ENCODE measurements at regions not wholly inside any gene's neighbourhood (a gene's known extent, or its start where the extent isn't known, plus 50 kb on each side); places are given as distances from the start of the nearest gene placed in this dataset.

DNA sequence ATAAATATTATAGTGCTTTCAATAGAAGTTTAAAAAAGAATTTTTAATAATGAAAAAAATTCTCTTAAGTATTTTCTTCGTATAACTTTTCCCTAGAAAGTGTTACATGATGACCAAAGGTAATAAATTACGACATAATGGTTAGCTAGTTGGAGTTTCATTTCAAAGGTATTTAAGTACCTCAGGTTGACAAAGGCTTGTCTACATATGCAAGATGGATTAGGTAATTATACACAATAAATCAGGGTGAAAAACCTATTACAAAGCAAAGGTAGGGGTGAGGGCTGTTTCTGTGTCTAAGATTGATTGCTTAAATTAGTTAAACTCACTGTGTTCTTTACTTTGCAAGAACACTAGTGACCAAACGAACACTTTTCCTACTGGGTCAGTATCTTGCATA is 508.5 kb upstream of the FAT1 start:
- Mint-ChIP-seq H3K4me3 (no peak overlapping the region), H3K27ac (no peak overlapping the region), H3K4me1 (0 out of 4 replicates have a peak, but pooled peaks cover 0 to 3% of the 10 kb centered on the region in 2 experiments), H3K27me3 (ENCODE audit: low read depth) (no peaks in the 10 kb centered on the region), H3K9me3 (no peaks in the 10 kb centered on the region), H3K36me3 (ENCODE audit: insufficient read depth in 1 of 3, low read depth in 3 of 3) (no peaks in the 10 kb centered on the region)
- Histone ChIP-seq H3K9me3 (ENCODE audit: control insufficient read depth, low read depth, low read length) (no peaks in the 10 kb centered on the region), H2AK5ac (ENCODE audit: insufficient read length, low read length) (no peak overlapping the region), H3K4me1 (ENCODE audit: insufficient read depth, low read length) (no peaks in the 10 kb centered on the region), H3K79me1 (ENCODE audit: insufficient read depth, low read depth, low read length, poor library complexity, severe bottlenecking) (no peaks in the 10 kb centered on the region), H4K5ac (ENCODE audit: insufficient read length, low read depth, low read length) (no peak overlapping the region), H3K23me2 (ENCODE audit: insufficient read length, low read depth, low read length, poor library complexity, severe bottlenecking) (no peaks in the 10 kb centered on the region), H3K23ac (ENCODE audit: insufficient read length, low read depth, low read length) (no peak overlapping the region), H4K91ac (ENCODE audit: insufficient read length, low read depth, low read length) (no peak overlapping the region), H3K4ac (ENCODE audit: low read depth, low read length) (no peak overlapping the region), H3K9ac (ENCODE audit: extremely low read depth, insufficient read length, low read length) (no peak overlapping the region), H2BK15ac (ENCODE audit: low read depth, low read length) (no peak overlapping the region), H3K79me2 (ENCODE audit: insufficient read depth, low read length) (no peaks in the 10 kb centered on the region), H4K20me1 (ENCODE audit: control insufficient read depth, insufficient read depth, insufficient read length) (no peaks in the 10 kb centered on the region), H2BK20ac (ENCODE audit: low read depth, low read length, poor library complexity, severe bottlenecking) (no peak overlapping the region), H3K27me3 (ENCODE audit: insufficient read depth, low read length) (no peaks in the 10 kb centered on the region), H3K4me2 (ENCODE audit: insufficient read depth, insufficient read length, low read length) (no peak overlapping the region), H2AFZ (ENCODE audit: low read length) (no peak overlapping the region), H2BK5ac (ENCODE audit: insufficient read length, low read length) (no peak overlapping the region), H3K18ac (ENCODE audit: insufficient read length, low read depth, low read length) (no peak overlapping the region), H2BK120ac (ENCODE audit: low read depth, low read length, poor library complexity, severe bottlenecking) (no peak overlapping the region), H3T11ph (ENCODE audit: low read length) (no peak overlapping the region), H3K56ac (ENCODE audit: insufficient read length, low read depth, low read length) (no peak overlapping the region), H3K14ac (ENCODE audit: insufficient read depth, low read length) (no peak overlapping the region), H3K27ac (ENCODE audit: insufficient read length, low read depth, low read length) (no peak overlapping the region), H2BK12ac (ENCODE audit: insufficient read length, low read depth, low read length) (no peak overlapping the region), H4K8ac (replicated peaks; ENCODE audit: insufficient read length, low read depth, low read length) (no peak overlapping the region)
- DNase-seq = no peak
- TF ChIP-seq, protein P1, sequence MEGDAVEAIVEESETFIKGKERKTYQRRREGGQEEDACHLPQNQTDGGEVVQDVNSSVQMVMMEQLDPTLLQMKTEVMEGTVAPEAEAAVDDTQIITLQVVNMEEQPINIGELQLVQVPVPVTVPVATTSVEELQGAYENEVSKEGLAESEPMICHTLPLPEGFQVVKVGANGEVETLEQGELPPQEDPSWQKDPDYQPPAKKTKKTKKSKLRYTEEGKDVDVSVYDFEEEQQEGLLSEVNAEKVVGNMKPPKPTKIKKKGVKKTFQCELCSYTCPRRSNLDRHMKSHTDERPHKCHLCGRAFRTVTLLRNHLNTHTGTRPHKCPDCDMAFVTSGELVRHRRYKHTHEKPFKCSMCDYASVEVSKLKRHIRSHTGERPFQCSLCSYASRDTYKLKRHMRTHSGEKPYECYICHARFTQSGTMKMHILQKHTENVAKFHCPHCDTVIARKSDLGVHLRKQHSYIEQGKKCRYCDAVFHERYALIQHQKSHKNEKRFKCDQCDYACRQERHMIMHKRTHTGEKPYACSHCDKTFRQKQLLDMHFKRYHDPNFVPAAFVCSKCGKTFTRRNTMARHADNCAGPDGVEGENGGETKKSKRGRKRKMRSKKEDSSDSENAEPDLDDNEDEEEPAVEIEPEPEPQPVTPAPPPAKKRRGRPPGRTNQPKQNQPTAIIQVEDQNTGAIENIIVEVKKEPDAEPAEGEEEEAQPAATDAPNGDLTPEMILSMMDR (conservative IDR thresholded peaks at IDR 0.05) = no peak
- no CpG with 5 or more reads among the region's 3 CpGs for WGBS (ENCODE audit: extremely low coverage, insufficient read length, low lambda C conversion rate)
